HG02938 (cell line): ENCODE measurements at regions not wholly inside any gene's neighbourhood (a gene's known extent, or its start where the extent isn't known, plus 50 kb on each side); places are given as distances from the start of the nearest gene placed in this dataset.

Source experiments
- ATAC-seq: cut with Tn5 transposase; IDR thresholded peaks from one replicate; pipeline ENCODE4 v1.9.1; 2021; ENCODE audit warnings: mild to moderate bottlenecking, moderate library complexity; ENCODE audit not compliant: unreplicated experiment

GRCh38 chr20:50257860-50258259 lies 67.2 kb downstream of the CEBPB start:
- ATAC-seq: no peak

GRCh38 chr20:50258790-50259483 lies 68.3 kb downstream of the CEBPB start:
- no peak for ATAC-seq

- no peak for ATAC-seq
Measured at GRCh38 chr20:50259705-50260478, 69.3 kb downstream of the CEBPB start.

- ATAC-seq: no peak
Measured at GRCh38 chr20:50260479-50261221, 70.0 kb downstream of the CEBPB start.

- no peak for ATAC-seq
Measured at GRCh38 chr20:50261471-50262212, 71.0 kb downstream of the CEBPB start.

GRCh38 chr20:50263831-50264230 lies 73.2 kb downstream of the CEBPB start:
- ATAC-seq: no peak

- no peak for ATAC-seq
Measured at GRCh38 chr20:50264534-50265145, 74.0 kb downstream of the CEBPB start.

- ATAC-seq: no peak
Measured at GRCh38 chr20:50265245-50265946, 74.8 kb downstream of the CEBPB start.

GRCh38 chr20:50266293-50267040 lies 75.8 kb downstream of the CEBPB start:
- no peak for ATAC-seq

GRCh38 chr20:50267041-50267865 lies 76.6 kb downstream of the CEBPB start:
- ATAC-seq: no peak

GRCh38 chr20:50267866-50268219 lies 77.2 kb downstream of the CEBPB start:
- ATAC-seq: no peak

- ATAC-seq: no peak
Measured at GRCh38 chr20:50269091-50270033, 78.7 kb downstream of the CEBPB start.

GRCh38 chr20:50270034-50270395 lies 79.4 kb downstream of the CEBPB start:
- ATAC-seq: no peak

GRCh38 chr20:50270569-50270968 lies 79.9 kb downstream of the CEBPB start:
- no peak for ATAC-seq

GRCh38 chr20:50271176-50271575 lies 80.5 kb downstream of the CEBPB start:
- ATAC-seq: no peak

GRCh38 chr20:50271612-50272011 lies 81.0 kb downstream of the CEBPB start:
- ATAC-seq: no peak

GRCh38 chr20:50272030-50272723 lies 81.5 kb downstream of the CEBPB start:
- no peak for ATAC-seq
